Astrocyte of the cerebellum (primary cell): ENCODE measurements at regions not wholly inside any gene's neighbourhood (a gene's known extent, or its start where the extent isn't known, plus 50 kb on each side); places are given as distances from the start of the nearest gene placed in this dataset.
"Not testable (repeated sequence)": the region's sequence is repeated elsewhere in the genome, so short reads cannot be mapped to it uniquely, and the experiment has no call there.

ENCODE experiments used
- DNase-seq: peaks from one replicate; pipeline ENCODE4 v3.0.0-alpha.2; 2011; ENCODE audit warnings: low read depth
- H3K4me3 ChIP-seq: 2 replicates; pipeline ENCODE4 v1.5.1; 2011; ENCODE audit warnings: mild to moderate bottlenecking, low read depth, low read length, moderate library complexity
- CTCF ChIP-seq: IDR thresholded peaks from 2 replicates; pipeline ENCODE4 v1.5.1; 2012; ENCODE audit warnings: low read length, low read depth, moderate library complexity, mild to moderate bottlenecking; ENCODE audit errors: missing control alignments
- in situ Hi-C: cut with HindIII; loops from 2 replicates; pipeline ENCODE4 v1.10.0; 2017; ENCODE audit warnings: low sequenced_read_pairs

- no peak overlapping the region for H3K4me3 ChIP-seq
- no peak for TF ChIP-seq CTCF
Measured at GRCh38 chr12:24678436-24678835, 270.5 kb downstream of the BCAT1 start.

GRCh38 chr12:24668563-24668962 lies 280.3 kb downstream of the BCAT1 start:
- TF ChIP-seq CTCF, result no peak
- DNase-seq, result no peak
- in situ Hi-C loops, result no loop called here
- H3K4me3 ChIP-seq, result no peak overlapping the region

More at GRCh38 chr12:24678436-24678835, 270.5 kb downstream of the BCAT1 start:
- no peak for DNase-seq
- in situ Hi-C loops, result no loop called here

GRCh38 chr12:24664161-24664880 lies 284.6 kb downstream of the BCAT1 start:
- TF ChIP-seq CTCF, result no peak
- in situ Hi-C loops, result no loop called here
- no peak for DNase-seq
- no peak overlapping the region for H3K4me3 ChIP-seq

GRCh38 chr12:24661657-24662096 lies 287.2 kb downstream of the BCAT1 start:
- in situ Hi-C loops, result no loop called here
- no peak overlapping the region for H3K4me3 ChIP-seq
- peak; percentile 42 for DNase-seq
- no peak for TF ChIP-seq CTCF

GRCh38 chr12:24659016-24659415 lies 289.9 kb downstream of the BCAT1 start:
- no peak for TF ChIP-seq CTCF
- in situ Hi-C loops, result no loop called here
- DNase-seq, result no peak

GRCh38 chr12:24654344-24654743 lies 294.6 kb downstream of the BCAT1 start:
- DNase-seq, H3K4me3 ChIP-seq, in situ Hi-C loops: not testable (repeated sequence)

More at GRCh38 chr12:24659016-24659415, 289.9 kb downstream of the BCAT1 start:
- no peak overlapping the region for H3K4me3 ChIP-seq

- no peak for DNase-seq
- in situ Hi-C loops, result no loop called here
- no peak for TF ChIP-seq CTCF
- H3K4me3 ChIP-seq, result no peak overlapping the region
Measured at GRCh38 chr12:24649634-24650033, 299.3 kb downstream of the BCAT1 start.
